ENCODE measurements at regions not wholly inside any gene's neighbourhood (a gene's known extent, or its start where the extent isn't known, plus 50 kb on each side); places are given as distances from the start of the nearest gene placed in this dataset.
"Not testable (repeated sequence)": the region's sequence is repeated elsewhere in the genome, so short reads cannot be mapped to it uniquely, and the experiment has no call there.

DNA sequence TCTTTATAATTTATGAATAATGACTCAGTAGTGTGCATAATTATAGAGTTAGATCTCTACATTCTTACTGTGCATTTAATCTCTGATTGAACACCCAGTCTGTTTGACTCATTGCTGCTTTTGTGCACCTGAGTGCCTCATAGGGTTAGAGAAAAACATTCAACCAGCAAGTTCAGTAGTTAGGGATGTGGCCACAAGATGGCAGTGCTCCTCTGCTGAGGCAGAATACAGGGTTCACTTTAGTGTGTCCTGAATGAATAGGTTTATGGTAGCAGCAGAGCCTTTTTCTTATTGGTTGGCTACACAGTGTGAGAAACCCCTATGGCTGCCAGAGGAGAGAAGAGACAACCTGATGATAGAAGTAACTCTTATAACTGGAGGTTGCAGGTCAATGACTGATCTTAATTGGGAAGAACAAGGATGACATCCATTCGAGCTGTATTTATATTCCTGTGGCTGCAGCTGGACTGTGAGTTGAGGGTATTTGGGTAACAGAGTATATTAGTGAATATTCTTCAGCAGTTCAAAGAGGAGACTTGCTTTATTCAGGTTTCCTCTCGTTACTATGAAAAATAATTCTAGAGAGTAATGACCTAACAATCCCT lies 194.9 kb upstream of the OR4E1 start:
- DNase-seq: peak; percentile 88

DNA sequence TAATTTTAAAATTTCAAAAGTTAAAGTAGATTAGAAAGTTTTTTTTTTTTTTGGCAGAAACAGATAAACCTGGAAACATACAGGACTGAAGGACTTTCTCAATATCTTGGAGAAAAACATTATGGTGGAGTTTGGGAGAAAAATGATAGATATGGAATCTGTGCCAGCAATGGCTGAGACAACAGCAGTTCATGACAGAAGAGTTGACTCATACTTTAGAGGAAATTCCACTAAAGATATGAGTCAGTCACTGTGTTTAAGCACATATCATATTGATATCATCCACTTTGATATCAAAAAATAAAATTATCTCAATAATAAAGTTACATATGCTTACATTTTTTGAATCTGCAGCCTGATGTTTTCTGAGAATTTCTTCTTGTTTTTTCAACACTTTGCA lies 193.9 kb upstream of the OR4E1 start:
- DNase-seq: no peak

DNA sequence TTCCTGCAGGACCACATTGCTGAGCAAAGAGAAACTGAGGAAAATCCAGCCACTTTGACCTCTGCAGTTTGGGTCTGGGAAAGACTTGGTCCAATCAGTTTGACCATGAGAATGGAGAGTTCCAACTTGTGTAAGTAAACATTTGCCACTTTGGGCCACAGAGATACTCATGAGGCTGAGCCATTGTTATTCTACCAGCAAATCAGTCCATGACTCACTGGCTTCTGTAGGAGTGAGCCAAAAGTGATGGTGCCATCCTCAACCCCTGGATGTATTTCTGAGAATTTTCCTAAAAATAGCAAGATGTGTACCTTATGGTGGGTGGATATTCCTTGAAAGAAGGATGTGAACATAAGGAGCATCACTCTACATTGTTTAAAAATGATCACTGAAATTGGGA lies 192.9 kb upstream of the OR4E1 start:
- DNase-seq: no peak

DNA sequence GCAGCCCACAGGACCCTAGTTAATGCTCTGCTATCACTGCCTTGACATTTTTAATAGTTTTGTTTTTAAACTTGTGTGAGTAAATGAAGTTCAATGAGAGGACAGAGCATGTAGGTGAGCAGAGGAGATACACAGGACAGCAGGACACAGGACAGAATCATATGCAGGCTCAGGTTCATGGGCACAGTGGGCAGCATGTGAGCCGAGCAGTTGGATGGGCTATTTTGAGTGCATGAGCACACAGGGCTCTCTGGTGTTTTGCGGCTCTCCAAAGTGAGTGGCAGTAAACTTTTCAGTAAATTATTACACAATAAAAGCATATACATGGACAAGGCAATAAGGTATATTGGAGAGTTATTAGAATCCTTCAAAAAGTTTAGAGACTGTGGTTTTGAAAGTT lies 189.7 kb upstream of the OR4E1 start:
- DNase-seq: no peak

DNA sequence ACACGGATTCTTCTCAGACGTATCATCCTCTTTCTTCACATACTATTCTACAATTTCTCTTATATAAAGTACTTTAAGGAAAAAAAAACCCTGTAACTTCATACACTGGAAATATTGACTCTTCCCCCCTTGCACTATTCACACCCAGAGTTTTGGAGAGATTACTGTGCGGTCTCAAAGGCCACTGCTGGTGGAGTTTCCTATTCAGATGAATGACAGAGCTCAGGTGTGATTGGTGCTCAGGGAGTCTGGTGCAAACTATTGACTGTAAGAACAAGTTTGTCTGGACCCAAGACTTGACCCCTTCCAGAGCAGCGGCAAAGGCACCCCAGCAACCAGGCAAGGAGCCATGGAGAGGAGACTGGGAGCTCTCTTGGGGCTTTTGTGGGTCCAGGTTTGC lies 187.5 kb upstream of the OR4E1 start:
- DNase-seq: no peak

DNA sequence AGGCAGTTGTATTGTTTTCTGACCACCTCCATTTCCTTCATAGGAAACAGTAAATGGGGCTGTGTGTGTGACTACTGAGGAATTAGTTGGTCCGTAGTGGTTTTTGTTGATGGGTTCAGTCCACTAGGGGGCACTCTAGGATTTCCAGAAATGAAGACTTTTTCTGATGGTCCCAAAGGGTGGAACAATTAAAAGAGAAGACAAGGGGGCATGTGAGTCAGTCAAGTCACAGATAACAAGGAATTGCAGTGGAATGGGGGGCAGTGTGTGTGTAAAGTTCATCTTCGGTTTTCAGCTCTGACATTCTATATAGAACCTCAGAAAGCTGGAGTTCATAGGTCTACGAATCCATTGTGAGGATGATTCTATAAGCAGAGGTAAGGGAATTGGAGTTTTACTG lies 186.6 kb upstream of the OR4E1 start:
- DNase-seq: peak; percentile 50

DNA sequence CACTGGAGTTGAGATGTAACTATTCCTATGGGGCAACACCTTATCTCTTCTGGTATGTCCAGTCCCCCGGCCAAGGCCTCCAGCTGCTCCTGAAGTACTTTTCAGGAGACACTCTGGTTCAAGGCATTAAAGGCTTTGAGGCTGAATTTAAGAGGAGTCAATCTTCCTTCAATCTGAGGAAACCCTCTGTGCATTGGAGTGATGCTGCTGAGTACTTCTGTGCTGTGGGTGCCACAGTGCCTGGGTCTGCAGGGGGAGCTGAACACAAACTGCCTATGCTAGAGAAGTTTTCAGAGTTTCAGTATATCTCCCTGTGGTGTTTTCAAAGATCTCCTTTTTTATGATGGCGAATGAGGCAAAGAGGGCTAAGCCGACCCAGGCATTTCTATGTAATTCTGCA lies 179.2 kb upstream of the OR4E1 start:
- DNase-seq: no peak

DNA sequence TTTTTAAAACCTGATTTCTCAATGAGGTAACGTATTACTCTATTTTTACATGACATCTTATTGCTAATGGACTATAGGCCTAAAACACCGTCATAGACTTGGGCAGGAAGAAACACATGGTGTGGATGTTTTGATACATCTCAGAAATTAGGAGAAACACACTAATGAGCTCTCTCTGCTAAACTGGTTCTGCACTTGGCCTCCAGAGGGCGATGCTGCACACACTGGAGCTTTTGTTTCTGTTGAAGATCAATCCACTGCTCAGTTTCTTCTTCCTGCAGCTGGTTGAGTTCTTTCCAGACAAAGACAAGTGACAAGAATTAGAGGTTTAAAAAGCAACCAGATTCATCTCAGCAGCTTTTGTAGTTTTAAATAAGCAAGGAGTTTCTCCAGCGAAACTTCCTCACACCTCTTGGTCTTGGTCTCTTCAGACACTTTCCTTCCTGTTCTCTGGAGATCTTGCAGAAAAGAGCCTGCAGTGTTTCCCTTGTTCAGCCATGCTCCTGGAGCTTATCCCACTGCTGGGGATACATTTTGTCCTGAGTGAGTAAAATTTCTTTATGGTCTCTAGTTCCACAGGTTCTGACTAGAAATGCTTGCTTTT lies 178.5 kb upstream of the OR4E1 start:
- DNase-seq: peak; percentile 81

DNA sequence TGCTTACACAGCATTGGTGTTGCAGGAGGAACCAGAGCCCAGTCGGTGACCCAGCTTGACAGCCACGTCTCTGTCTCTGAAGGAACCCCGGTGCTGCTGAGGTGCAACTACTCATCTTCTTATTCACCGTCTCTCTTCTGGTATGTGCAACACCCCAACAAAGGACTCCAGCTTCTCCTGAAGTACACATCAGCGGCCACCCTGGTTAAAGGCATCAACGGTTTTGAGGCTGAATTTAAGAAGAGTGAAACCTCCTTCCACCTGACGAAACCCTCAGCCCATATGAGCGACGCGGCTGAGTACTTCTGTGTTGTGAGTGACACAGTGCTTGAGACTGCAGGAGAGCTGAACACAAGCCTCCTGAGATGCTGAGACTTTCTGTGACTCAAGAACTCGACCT lies 173.3 kb upstream of the OR4E1 start:
- peak; percentile 31 for DNase-seq

DNA sequence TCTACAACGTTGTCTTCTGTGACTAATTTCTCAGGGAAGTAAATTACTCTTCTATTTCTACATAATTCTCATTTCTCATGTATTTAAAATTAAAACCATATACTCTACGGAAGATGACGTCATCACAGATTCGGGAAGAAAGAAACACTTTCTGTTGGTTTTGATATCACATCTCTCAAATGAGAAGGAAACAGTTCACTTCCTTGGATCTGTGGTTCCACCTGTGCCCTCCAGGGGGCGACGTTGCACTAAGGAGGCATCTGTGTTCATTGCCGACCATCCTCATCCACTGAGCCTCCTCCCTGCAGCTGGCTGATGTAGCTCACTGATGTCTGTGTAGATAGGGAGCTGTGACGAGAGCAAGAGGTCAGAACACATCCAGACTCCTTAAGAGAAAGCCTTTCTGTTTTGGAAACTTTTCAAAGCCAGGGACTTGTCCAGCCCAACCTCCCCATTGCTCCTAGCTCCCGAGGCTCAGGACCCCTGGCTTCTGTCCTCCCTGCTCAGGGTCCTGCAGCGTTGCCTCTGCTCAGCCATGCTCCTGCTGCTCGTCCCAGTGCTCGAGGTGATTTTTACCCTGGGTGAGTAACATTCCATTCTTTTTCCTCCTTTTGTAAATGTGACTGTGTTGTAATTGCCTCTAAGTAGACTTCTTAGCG lies 172.7 kb upstream of the OR4E1 start:
- DNase-seq: peak; percentile 80

DNA sequence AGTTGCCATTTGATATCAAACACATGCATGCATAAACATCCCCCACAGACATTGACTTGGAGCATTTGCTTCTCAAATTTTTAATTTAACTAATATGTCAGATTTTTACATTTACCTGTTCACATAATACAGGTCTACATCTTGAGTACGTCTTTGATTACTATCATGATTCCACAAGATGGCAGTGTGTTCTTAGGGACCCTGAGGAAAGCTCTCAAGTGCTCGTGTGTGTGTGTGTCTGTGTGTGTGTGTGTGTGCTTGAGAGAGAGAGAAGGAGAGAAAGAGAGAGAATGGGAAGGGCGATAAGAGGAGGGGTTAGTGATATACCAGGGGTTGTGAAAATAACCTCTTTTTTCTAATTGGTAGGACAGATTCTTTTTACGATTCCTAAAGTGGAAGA lies 167.1 kb upstream of the OR4E1 start:
- no peak for DNase-seq

DNA sequence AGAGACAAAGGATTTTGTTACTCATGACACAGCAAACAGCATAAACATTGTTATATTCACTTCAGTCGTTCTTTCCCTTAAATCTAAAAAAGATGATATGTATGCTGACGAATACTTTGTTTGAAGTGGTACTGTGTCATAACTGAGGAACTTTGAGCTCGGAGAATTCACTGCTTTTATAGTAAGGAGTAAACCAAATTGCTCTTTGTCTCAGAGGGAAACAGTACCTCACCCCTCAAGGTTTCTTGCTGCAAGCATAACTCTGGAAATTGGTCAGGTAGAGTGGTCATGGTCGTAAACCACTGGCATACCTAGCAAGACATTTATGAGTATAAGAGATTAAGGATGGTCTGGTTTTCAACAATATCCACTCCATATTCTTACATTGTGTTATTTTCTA lies 160.2 kb upstream of the OR4E1 start:
- DNase-seq: no peak

DNA sequence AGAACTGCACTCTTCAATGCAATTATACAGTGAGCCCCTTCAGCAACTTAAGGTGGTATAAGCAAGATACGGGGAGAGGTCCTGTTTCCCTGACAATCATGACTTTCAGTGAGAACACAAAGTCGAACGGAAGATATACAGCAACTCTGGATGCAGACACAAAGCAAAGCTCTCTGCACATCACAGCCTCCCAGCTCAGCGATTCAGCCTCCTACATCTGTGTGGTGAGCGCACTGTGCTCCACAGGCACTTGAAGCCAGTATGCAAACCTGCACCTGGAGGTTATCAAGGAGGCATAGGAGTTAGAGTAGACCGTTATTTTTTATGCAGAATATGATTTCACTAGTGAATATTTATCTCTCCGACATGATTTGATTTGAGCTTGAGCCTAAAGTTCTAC lies 152.2 kb upstream of the OR4E1 start:
- DNase-seq: no peak

DNA sequence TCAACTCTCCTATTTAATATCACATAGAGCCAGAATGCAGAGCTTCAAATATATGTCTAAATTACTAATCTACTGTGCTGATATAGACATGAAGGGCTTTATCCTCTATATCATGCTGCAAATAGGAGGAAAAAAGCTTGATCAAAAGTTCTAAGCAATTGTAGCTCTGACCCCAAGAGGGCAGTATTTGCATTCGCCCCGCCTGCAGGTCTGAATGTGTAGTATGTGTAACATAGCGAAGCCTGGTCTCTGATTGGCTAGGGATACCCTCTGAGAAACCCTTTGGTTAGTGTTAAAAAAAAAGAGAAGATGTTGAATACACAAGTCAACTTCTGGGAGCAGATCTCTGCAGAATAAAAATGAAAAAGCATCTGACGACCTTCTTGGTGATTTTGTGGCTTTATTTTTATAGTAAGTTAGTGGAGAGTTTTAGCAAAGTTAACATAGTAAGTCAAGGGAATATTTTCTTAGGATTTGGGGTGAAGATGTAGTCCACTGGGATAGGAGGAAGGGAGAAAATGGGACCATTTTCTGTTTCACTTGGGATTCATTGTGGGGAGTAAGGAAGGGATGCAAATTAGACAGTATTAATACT lies 151.6 kb upstream of the OR4E1 start:
- DNase-seq: peak; percentile 60

DNA sequence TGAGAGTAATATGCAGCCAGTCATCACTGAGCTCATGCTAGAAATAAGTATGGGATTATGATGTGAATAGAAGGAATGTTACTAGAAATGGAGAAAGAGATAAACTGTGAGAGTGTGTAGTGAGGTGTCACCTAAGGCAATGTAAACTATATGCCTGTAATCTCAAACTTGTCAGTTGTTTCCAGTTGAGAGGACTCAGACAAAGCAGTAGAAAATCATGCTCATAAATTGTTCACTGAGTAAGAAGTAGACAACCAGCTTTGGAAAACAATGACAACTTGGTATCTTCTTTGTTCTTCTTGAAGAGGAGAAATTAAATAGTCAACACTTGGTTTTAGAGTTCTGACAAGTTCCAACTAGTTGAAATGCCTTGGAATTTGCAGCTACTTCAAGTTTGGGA lies 148.5 kb upstream of the OR4E1 start:
- no peak for DNase-seq

DNA sequence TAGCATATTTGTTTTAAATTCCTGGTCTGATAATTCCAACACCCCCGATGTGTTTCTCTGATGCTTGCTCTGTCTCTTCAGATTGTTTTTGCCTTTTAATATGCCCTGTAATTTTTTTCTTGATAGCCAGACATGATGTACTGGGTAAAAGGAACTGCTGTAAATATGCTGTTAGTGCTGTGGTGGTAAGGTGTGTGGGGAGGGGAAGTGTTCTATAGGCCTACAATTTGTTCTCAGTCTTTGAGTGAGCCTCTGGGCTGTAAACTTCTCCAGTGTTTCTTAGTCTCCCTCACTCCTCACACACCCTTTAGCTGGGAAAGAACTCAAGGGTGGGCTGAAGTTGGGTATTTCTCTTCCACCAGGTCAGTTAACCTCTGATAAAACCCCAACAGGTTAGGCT lies 147.0 kb upstream of the OR4E1 start:
- DNase-seq: no peak

DNA sequence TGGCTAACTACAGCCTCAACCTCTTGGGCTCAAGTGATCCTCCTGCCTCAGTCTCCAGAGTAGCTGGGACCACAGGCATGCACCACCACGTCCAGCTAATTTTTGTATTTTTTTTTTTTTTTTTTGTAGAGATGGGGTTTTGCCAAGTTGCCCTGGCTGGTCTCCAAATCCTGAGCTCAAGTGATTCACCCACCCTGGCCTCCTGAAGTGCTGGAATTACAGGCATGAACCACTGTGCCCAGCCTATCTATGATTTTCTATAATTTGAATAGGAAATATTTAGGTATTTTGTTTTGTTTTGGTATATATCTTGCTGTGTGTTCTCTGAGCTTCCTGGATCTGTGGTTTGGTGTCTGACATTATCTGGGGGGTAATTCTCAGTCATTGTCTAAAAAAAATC lies 146.3 kb upstream of the OR4E1 start:
- not testable (repeated sequence) for DNase-seq

DNA sequence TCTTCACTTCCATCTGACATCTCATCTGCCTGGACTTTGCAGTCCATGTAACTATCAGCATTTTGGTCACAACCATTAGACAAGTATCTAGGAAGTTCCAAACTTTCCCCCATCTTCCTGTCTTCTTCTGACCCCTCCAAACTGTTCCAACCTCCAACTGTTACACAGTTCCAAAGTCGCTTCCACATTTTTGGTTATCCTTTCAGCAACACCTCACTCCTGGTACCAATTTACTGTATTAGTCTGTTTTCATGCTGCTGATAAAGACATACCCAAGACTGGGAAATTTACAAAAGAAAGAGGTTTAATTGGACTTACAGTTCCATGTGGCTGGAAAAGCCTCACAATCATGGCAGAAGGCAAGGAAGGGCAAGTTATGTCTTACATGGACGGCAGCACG lies 143.4 kb upstream of the OR4E1 start:
- not testable (repeated sequence) for DNase-seq

DNA sequence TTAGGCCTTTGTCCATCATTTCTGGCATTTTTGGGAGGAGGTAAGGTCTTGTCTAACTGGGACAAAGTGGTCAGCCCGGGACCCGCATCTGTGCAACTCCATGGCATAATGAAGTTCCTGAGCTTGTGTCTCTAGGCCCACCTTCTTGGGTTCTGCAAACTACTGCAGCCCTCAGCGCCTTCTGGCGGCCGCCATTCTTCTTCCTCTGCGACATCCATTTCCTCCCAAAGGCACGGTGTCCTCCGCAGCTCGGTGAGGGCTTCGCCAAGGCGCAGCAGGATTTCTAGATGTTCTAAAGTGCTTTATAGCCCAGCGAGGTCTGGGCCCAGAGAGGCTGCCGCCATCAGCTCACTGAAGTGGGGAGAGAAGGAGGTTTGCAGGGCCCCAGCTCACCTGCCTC lies 134.4 kb upstream of the OR4E1 start:
- no peak for DNase-seq

DNA sequence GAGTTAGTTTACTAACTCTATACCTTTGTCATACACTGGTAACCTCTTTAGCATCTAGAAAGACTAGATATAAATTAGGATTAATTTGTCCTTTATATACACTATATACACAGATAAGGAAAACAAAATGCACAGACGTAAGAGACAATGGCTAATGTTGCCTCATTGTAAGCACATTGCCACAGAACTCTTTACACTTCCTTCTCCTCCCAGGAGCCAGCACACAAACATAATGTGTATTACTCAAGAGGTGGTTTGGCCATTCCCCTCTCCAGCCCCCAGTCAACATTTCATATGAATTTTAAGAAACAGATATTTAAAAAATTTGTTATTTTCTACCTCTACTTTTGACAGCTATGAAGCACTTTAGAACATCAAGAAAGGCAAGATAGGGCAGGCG lies 131.4 kb upstream of the OR4E1 start:
- no peak for DNase-seq

DNA sequence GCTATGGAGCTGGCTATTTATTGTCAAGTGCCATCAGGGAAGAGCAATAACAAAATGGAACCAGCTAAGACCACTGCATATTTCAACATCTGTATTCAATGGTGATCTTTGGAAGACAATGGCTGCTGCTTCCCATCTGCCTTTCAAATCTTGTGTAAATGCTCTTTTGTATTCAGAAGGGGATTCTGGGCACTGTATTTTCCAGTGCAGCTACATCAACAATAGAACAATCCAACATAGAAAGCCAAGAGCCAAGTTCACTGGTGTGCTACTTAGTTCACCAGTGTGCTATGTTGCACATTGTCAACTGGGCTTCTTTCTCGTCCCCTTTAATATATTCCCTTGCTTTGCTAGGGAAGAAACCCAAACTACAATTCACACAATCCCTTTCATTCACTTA lies 128.8 kb upstream of the OR4E1 start:
- DNase-seq: no peak

DNA sequence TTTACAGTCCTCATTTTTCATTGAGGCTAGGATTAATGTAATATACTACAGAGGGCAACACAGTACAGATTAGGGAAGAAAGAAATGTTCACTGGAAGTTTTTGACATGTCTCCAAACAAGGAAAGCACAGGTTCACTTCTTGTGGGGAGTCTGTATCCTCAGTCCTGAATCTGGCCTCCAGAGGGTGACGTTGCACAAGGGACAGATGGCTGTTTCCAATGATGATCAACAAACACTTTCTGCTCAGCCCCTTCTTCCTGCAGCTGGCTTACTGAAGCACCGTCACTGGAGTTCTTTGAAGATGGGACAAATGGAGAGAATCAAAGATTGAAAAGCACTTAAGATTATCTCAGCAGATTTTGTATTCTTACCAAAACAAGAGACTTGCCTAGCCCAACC lies 123.3 kb upstream of the OR4E1 start:
- DNase-seq: peak; percentile 7

DNA sequence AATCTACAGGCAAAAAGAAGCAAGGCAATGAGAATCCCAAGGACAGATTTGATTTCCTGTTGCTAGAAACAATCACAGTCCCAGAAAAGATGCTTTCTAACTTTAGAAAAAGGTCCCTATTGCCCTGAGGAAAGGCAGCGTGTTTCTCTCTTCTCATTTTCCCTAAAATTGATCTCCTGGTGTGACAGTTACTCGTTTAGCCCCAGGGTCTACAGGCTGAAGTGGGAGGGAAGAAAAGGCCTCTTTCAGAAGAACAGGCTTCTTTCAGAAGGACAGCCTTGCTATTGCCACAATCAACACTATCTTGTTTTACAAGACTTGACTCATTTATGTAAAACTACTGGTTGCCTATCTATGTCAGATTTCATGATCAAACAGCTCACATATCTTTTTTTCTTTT lies 121.8 kb upstream of the OR4E1 start:
- DNase-seq: no peak

DNA sequence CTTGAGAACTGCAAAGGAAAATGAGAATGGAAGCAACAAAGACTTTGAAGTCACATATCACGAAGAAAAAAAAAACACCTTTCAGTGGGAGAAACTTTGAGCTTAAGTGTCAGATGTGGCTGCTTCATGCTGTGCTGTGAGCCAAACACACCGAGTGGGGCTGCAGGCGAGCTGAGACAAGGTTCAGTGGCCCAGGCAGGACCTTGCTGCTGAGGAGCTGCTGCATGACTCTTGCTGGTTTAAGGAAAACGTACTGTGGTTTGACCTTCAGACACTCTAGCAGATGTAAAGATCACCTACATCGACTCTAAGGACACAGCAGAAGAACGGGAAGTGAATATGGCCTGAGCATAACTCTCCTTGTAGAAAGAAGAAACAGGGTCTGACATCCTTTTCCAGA lies 118.1 kb upstream of the OR4E1 start:
- DNase-seq: no peak

DNA sequence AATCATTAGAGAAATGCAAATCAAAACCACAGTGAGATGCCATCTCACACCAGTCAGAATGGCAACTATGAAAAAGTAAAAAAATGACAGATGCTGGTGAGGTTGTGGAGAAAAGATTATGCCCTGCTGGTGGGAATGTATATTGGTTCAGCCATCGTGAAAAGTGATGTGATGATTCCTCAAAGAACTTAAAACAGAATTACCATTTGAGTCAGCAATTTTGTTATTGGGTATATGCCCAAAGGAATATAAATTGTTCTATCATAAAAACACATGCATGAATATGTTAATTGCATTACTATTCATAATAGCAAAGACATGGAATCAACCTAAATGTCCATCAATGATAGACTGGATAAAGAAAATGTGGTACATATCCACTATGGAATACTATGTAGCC lies 115.1 kb upstream of the OR4E1 start:
- DNase-seq: not testable (repeated sequence)

Data from stimulated activated CD4-positive, alpha-beta T cell treated with anti-CD3 and anti-CD28 coated beads, Interleukin-15, amount 100 ng/mL, for 24 hours (primary cell).